ENCODE measurements at regions not wholly inside any gene's neighbourhood (a gene's known extent, or its start where the extent isn't known, plus 50 kb on each side); places are given as distances from the start of the nearest gene placed in this dataset.

DNA sequence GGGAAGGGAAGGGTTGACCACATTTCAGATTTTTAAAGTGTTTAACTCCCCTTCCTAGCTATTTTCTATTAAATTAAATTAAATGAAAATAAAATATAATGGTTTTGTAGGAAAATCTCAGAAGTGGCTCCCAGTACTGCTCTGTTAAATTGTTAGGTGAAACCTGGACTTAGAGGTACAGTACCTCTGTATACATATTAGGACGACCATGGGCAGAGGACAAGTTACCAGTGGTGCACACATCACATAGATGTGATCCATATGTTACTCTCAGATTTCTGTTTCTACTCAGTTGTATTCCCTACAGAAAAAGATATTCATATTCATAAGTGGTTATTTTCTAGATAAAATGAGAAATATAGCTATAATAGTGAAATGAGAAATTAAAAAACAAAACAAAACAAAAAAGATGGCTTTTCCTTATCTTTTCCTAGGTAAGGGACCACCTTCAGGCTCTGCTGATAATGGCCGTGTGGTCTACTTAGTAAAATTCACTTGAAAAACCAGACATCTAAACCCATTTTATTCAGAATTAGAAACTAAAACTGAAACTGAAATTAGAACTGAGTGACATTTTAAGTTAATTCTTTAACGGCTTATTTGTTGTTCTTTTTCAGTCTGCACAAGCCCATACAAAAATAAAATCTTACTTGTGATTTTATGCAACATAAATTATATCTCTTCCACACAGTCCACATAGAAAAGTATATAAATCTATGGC is 832.5 kb upstream of the CHAC2 start:
- DNase-seq (ENCODE audit: low read depth) = no peak

DNA sequence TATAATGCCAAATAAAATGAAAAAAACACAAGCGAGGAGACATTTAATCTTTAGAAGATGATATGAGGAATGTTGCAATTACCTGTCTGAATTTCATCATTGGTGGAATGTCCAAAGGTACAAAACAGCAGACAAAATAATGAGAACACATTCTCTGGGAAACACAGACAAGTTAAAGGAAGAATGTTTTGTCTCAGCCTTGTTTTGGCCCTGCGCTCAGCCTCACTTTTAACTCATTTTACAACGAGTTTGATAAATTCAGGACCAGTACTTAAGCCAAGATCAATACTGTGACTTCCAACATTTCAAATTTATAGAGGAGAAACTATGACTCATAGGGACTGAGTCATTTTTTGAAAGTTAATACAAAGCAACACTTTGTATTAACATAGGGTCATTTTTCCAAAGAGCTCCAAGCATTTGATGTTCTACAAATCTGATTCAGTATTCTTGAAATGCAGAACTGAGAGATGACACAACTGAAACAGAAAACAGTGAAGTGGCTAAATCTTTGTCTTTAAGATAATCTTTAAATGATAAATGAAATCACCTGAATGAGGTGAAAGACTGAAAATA is 833.2 kb upstream of the CHAC2 start:
- peak; percentile 70 for DNase-seq (ENCODE audit: low read depth)

DNA sequence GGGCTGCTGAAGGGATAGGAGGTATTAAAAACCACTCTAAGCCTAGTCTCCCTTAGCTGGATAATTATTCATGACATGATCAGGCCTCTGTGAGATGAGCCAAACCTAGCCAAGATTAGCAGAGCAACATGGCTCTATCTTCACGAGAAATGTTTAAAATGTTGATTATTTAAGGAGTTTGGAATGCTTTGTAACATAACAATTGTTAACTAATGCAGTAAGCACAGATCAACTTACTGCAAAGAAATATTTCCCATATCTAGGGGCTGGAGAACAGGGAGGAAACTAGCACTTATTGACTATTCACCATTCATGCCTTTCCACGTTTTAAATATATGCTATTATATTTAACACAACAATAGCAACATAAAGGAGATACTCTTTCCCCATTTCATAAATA is 833.7 kb upstream of the CHAC2 start:
- peak; percentile 9 for DNase-seq (ENCODE audit: low read depth)

DNA sequence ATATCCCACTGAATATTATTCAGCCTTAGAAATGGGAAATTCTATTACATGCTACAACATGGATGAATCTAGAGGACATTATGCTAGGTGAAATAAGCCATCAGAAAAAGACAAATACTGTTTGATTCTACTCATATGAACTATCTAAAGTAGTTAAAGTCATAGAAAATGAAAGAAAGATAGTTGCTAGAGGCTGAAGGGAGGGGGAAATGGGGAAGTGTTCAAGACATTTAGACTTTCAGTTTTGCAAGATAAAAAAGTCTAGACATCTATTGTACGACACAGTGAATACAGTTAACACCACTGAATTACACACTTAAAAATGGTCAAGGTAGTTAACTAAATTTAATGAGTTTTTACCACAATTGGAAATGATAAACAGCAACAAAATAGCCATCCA is 835.9 kb upstream of the CHAC2 start:
- no peak for DNase-seq (ENCODE audit: low read depth)

DNA sequence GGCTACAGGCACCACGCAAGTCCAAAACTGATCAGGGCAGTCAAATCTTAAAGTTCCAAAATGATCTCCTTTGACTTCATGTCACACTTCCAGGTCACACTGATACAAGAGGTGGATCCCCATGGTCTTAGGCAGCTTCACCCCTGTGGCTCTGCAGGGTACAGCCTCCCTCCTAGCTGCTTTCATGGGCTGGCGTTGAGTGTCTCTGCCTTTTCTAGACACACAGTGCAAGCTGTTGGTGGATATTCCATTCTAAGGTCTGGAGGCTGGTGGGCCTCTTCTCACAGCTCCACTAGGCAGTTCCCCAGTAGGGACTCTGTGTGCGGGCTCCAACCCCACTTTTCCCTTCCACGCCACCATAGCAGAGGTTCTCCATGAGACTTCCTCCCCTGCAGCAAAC is 838.2 kb upstream of the CHAC2 start:
- DNase-seq (ENCODE audit: low read depth) = no peak

DNA sequence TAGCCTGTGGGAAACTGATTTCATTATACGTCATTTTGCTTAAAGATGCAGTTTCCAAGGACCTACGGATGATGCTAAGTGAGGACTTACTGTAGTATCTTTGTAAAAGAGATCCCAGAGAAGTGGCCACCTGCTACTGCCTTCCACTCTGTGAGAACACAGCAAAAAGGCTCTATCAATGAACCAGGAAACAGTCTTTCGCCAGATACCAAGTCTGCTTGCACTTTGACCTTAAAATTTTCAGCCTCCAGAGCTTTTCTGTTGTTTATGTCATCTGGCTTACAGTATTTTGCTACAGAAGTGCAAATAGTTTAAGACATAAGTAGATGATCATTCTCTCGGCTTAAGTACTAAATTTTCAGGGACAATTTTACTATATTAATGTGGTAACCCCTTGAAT is 847.9 kb upstream of the CHAC2 start:
- no peak for DNase-seq (ENCODE audit: low read depth)

DNA sequence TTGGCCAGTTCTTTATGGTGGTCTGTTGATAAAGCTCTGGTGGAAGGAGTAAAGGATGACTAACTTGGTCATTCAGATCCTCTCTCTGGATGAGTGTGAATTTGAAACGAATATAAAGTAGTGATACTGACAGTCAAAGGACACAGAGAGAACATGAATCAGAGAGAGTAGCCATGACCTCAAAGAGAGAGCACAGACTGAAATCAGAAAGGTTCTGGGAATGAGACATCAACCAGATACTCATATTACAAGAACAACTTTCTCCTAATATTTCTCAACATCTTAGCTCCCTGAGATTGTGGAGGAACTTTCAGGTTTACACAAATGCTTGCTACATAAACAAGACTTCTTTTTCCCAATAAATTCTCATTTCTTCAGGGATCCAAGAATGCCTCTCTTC is 849.1 kb upstream of the CHAC2 start:
- DNase-seq (ENCODE audit: low read depth) = peak; percentile 61

DNA sequence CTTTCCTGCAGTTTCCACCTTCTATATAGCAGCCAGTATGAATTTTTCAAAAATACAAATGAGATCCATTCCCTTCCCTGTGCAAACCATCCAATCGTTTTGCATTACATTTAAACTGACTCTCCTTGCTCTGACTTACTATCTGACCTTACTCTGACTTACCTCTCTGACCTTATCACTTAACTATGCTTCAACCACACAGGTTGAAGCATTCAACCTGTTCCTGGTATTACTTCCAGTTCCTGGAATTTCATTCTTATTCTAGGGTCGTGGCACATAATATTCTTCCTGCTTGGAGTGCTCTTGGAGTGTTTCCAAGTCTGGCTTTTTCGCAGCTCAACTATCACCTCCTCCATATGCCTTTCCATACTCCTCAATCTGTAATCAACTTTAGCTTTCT is 850.6 kb upstream of the CHAC2 start:
- no peak for DNase-seq (ENCODE audit: low read depth)

DNA sequence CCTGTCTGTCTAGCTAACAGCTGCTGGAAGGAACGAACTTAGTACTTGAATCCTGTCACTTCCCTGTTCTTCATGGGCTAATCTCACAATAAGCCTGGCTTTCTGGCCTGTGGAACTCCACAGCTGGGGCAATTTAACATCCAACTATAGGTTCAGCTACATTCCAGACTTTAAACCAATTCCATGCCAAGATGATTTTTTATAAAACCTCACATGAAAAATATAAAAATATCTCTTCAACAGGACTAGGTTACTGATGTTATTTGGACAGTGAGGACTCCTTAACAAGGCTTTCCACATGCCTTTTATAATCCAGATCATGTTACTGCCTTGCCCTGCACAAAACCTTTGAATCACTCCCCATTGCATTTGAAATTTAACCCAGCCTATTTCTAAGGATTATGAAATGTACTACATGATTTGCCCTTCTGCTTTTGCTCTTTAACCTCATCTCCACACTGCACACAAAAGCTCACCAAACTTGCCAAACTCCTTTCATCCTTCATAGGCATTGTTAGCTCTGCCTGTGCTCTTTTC is 863.2 kb upstream of the CHAC2 start:
- peak; percentile 77 for DNase-seq (ENCODE audit: low read depth)

DNA sequence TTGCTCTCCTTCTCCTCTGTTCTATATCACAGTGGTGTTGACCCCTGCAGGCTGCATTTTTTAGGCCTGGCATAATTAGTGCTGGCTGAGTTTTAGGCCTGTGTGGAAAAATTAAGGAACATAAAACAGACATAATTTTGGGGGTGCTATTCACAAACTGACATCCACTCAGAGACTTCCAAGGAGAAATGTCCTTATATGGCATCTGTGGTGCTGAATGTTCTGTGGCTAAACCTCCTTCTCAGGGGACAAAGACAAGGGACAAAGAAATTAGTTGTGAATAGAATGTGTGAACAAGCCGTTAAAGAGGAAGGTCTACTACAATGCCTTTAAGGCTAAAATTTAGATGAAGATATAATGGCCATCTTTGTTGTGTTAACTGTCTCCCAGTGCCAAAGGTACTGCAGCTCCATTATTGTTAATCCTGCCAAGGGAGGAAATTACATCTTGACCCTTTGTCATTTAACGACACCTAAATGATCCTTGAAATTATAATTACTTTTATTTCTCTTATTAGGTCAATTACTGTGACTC is 870.0 kb upstream of the CHAC2 start:
- DNase-seq (ENCODE audit: low read depth) = no peak

DNA sequence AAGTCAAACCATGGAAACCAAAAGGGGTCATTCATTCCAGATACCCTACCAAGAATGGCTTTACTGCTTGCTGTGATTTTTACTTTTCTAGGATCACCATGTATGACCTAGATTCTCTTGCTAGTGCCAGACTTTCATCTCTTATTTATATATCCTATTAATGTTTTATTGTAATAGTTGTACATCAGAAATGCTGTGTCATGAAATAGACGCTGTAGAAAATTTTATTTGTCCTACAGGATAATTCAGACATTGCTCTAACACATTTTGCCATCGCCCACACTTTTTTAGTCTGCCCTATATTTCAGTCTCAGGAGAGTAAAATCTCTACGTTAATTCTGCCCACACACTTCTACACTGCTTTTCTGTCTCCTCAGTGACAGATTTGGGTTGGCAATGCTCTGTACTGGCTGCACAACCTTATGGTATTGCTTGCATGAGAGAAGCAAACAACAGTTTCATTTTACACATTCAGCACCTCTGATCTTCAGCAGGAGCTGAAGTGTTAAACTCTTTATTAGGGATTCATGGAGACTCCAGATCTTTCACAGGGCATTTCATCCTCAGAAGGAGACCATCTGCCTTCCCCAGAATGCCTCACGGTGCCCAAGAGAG is 871.8 kb upstream of the CHAC2 start:
- DNase-seq (ENCODE audit: low read depth) = no peak

DNA sequence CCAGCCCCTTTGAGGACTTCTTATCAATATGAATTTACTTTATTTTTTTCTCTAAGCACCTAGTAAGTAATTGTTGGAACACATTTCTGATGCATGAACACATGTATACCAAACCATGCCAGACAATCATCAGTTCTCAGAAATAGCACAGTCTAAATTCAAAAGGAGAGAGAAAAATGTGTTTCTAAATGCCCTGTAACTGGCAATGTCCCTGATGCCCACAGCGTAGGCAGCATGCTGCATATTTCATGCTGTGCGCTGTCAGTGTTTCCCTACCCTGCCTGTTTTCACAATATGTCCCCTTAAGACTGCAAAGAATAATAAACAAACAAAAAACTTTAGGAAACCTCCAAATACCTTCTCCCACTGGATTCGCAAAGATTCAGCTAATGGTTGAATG is 881.0 kb upstream of the CHAC2 start:
- no peak for DNase-seq (ENCODE audit: low read depth)

DNA sequence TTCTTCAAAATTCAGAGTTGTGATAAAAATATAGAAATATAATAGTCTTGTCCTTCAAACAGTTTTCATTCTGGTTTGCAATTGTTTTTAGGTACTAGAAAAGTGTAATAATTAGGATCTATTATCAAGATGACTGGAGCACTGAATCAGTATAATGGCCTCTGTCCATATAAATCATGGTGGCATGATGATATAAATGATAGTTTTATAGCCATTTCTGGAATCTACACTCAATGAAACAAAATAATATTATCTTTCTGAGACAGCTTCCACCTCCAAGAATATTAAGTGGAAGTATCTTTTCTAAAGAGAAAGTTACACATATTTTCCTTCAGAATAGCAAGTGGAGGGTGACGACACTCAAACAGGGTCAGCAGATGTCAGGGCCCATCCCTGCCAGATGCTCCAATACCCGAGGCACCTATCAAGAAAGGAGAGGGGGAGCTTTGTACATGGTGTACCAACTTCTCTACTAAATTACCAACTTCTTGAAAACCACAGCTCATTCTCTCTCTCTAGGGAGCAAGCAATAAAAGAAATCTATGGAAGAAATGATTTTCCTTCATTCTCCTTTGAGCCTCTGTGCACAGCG is 882.7 kb upstream of the CHAC2 start:
- no peak for DNase-seq (ENCODE audit: low read depth)

DNA sequence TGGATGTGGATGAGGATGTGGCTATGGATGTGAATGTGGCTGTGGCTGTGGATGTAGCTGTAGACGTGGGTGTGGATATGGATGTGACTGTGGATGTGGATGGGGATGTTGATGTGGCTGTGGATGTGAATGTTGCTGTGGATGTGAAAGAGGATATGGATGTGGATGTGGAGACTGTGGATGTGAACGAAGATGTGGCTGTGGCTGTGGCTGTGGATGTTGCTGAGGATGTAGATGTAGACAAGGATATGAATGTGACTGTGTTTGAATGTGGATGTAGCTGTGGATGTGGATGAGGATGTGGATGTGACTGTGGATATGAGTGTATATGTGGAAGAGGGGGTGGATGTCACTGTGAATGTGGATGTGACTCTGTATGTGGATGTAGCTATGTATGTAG is 884.6 kb upstream of the CHAC2 start:
- no peak for DNase-seq (ENCODE audit: low read depth)

DNA sequence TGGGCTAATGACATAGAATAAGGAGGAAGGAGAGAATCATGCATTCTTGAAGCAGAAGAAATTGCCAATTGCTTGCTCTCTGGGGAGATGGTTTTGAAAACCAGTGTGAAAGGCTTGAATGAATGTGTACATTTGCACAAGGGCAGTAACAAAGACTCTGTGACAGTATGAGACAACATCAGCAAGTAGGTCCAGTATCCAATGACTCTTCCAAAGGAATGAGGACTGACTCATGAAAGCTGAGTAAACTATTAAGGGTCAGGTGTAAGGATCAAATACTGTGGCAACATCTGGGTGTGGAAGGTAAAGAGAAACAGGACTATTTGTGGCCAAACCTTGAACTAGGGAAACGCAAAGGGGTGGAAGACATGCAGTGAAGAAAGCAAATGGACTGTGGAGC is 886.0 kb upstream of the CHAC2 start:
- peak; percentile 87 for DNase-seq (ENCODE audit: low read depth)

DNA sequence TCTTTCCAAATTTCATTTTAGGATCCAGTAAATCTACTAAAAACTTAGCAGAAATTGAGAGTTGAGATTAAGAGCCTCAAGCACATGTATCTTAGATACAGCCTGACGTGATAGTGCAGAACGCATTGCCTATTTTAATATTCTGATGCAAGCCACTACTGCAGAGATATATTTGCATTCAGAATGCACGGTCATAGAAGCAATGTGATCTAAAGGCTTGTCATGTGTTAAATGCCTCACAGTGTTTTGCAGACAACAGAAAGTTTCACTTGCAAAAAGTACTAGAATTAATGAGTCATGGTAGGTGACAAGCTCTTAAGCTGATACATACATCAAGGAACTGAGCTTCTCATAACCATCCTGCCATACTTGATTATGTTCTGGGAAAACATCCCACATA is 886.7 kb upstream of the CHAC2 start:
- DNase-seq (ENCODE audit: low read depth) = no peak

DNA sequence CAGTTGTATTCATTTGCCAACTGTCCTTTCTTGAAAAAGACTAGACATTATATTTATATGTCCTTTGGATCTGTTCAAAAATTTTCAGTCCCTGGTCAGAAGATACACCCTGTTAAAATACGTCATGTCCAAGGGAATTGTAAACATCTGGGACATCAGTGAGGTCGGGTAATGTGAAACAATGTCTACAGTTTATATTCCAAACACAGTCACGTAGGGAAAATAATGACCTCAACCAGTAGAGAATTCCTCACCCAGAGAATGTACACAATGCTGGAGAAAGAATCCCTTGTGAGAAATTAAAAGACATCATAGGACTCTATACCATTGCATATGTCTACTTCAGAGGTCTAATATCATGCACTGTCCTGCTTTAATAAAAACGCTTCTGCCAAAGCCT is 888.0 kb upstream of the CHAC2 start:
- DNase-seq (ENCODE audit: low read depth) = no peak

DNA sequence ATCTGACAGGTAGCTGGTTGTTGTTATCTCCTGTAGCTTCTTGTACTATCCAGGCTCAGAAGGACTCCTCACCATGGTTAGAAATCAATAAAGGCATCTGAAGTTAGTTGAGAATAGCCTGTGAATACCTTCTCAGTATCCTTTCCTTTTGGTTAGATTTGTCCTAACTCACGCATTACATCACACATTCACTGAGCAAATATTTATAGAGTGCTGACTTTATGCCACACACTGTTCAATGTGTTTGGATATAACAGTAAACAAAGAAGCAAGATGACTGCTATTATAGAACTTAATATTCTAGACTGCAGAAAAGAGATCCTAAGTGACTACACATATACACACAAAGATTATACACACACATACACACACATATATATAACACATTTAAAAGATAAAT is 889.9 kb upstream of the CHAC2 start:
- no peak for DNase-seq (ENCODE audit: low read depth)

DNA sequence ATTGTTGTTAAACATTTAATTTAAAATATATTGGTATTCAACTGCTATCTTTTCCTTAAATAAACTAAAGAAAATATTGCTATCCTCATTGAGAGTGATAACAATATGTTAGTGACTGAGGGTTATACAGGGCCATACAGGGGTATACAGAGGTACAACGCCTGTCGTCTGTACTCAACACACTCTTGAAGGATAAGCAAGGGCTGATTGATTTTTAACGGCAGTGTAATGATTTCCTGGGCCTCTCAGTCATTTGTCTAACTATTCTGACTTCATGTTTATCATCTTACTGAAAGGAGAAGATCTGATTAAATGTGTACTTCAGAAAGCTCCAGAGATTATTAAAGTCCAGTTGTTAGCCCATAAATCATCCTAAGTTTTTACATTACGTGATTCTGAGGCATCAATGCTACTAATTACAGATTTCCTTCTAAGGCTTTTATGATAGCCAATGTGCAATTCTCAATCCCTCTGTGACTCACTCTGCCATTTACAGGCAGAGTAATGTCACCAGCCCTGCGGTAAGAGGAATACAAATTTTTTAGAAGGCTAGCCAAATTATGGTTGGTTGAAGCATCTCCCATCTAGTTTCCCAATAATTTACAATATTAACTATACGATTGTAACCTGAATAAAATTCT is 893.0 kb upstream of the CHAC2 start:
- DNase-seq (ENCODE audit: low read depth) = no peak

DNA sequence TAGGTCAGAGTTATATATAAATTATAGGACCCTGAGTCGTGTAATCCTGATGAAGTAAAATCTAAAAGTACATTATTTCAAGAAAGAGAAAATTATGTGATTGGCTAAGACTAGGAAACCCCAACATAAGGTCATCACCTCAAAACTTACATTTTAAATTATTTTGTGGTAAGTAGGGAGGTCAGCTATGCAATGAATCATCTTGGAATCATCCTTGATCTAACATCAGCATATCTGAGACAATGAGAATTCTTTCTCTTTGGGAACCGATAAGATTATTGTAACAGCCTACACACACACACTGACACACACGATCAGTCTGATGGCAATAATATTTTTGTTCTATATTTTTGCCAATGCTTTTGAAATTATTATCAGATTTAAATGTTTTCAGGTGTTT is 904.8 kb upstream of the CHAC2 start:
- DNase-seq (ENCODE audit: low read depth) = no peak

DNA sequence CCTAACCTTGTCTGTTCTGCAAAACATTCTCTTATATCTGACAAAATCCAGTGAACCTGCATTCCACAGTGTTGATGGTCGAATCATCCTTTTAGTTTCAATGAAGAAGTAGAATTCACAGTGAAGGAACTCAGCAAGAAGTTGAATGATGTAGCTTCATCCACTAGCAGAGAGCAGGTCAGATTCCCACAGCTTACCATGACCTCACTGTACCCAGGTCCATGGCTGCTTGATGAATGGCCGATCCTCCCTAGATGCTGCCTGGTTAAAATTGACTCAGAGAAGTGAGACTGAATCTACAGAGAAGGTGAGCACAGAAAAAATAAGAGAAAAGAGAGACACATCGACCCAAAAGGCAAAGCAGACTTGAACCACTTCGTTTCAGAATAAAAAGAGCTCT is 906.0 kb upstream of the CHAC2 start:
- DNase-seq (ENCODE audit: low read depth) = no peak

DNA sequence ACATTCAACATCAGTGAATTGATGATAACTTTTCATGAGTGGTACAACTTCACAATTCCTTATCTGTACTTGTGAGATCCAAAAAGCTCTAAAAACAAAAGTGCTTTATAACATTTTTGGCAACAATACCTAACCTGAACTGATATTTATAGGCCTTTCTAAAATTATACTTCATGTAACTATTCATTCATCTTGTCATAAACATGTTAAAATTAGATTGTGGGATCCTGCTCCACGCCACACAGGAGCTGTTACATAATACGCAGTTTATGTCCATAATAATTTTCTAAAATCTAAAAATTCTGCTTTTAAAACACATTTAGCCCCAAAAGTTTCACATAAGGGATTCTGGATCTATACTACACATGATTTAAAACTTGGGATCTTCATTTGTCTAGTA is 908.5 kb upstream of the CHAC2 start:
- DNase-seq (ENCODE audit: low read depth) = no peak
